HepG2 (cell line): ENCODE measurements at regions not wholly inside any gene's neighbourhood (a gene's known extent, or its start where the extent isn't known, plus 50 kb on each side); places are given as distances from the start of the nearest gene placed in this dataset.

Experiments used
- CTCF ChIP-seq: sonication (generic); formaldehyde crosslinking; IDR thresholded peaks from 2 replicates; pipeline ENCODE4 v1.5.0; 2020; ENCODE audit warnings: mild to moderate bottlenecking, missing genetic modification reagents, moderate library complexity
- ZBTB33 ChIP-seq: sonication (generic); formaldehyde crosslinking; IDR thresholded peaks from 2 replicates; pipeline ENCODE4 v1.4.0; 2020; ENCODE audit warnings: missing genetic modification reagents
- ZNF609 ChIP-seq: sonication (generic); formaldehyde crosslinking; IDR thresholded peaks from 2 replicates; pipeline ENCODE4 v1.4.0; 2020; ENCODE audit warnings: mild to moderate bottlenecking, missing genetic modification reagents, borderline replicate concordance
- ZNF776 ChIP-seq: sonication (generic); formaldehyde crosslinking; IDR thresholded peaks from 2 replicates; pipeline ENCODE4 v1.4.0; 2020; ENCODE audit warnings: mild to moderate bottlenecking, missing genetic modification reagents
- TF ChIP-seq, protein P1 (sequence below): sonication (generic); formaldehyde crosslinking; IDR thresholded peaks from 2 replicates; pipeline ENCODE4 v1.8.0; 2022; ENCODE audit warnings: mild to moderate bottlenecking, missing genetic modification reagents, moderate library complexity

- TF ChIP-seq ZNF776 (no peak), ZBTB33 (CRISPR knock-in tag) (no peak), ZNF609 (no peak), CTCF (no peak)
- TF ChIP-seq, protein P1, sequence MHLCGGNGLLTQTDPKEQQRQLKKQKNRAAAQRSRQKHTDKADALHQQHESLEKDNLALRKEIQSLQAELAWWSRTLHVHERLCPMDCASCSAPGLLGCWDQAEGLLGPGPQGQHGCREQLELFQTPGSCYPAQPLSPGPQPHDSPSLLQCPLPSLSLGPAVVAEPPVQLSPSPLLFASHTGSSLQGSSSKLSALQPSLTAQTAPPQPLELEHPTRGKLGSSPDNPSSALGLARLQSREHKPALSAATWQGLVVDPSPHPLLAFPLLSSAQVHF (CRISPR knock-in tag), result no peak
These were observed 151.5 kb upstream of the IL12B start for GRCh38 chr5:159481751-159482150.
